Neuron (in vitro differentiated cells): ENCODE measurements at regions not wholly inside any gene's neighbourhood (a gene's known extent, or its start where the extent isn't known, plus 50 kb on each side); places are given as distances from the start of the nearest gene placed in this dataset.

Source experiments
- H2AFZ ChIP-seq: one replicate; pipeline ENCODE4 v1.6.1; 2013; ENCODE audit warnings: low read depth, mild to moderate bottlenecking, inconsistent platforms, low read length, moderate library complexity
- H3K27me3 ChIP-seq: one replicate; pipeline ENCODE4 v1.6.1; 2013; ENCODE audit warnings: low read length; ENCODE audit not compliant: insufficient read depth
- H3K36me3 ChIP-seq: one replicate; pipeline ENCODE4 v1.6.1; 2013; ENCODE audit warnings: low read length; ENCODE audit not compliant: insufficient read depth
- H3K4me1 ChIP-seq: one replicate; pipeline ENCODE4 v1.6.1; 2013; ENCODE audit warnings: low read length; ENCODE audit not compliant: insufficient read depth
- H3K4me3 ChIP-seq: 2 replicates; pipeline ENCODE4 v1.5.1; 2013; ENCODE audit warnings: mild to moderate bottlenecking, low read length, moderate library complexity
- H3K9me3 ChIP-seq: one replicate; pipeline ENCODE4 v1.6.1; 2013; ENCODE audit warnings: low read length

GRCh38 chr1:4272568-4272967 lies 372.5 kb upstream of the C1orf174 start:
- no peaks in the 10 kb centered on the region for H3K4me1 ChIP-seq
- H3K4me3 ChIP-seq = no peak overlapping the region
- no peaks in the 10 kb centered on the region for H3K9me3 ChIP-seq
- H2AFZ ChIP-seq = no peak overlapping the region
- peaks cover 5% of the 10 kb centered on the region for H3K27me3 ChIP-seq
- H3K36me3 ChIP-seq = no peaks in the 10 kb centered on the region

GRCh38 chr1:4273243-4273642 lies 373.2 kb upstream of the C1orf174 start:
- Histone ChIP-seq H3K36me3 (no peaks in the 10 kb centered on the region), H3K27me3 (peaks cover 5% of the 10 kb centered on the region), H3K4me1 (no peaks in the 10 kb centered on the region), H3K9me3 (no peaks in the 10 kb centered on the region), H2AFZ (no peak overlapping the region), H3K4me3 (no peak overlapping the region)

- H3K4me3 ChIP-seq = no peak overlapping the region
- no peaks in the 10 kb centered on the region for H3K36me3 ChIP-seq
- peaks cover 5% of the 10 kb centered on the region for H3K27me3 ChIP-seq
- H3K9me3 ChIP-seq = no peaks in the 10 kb centered on the region
- no peak overlapping the region for H2AFZ ChIP-seq
- no peaks in the 10 kb centered on the region for H3K4me1 ChIP-seq
Observed at GRCh38 chr1:4273747-4274146, 373.7 kb upstream of the C1orf174 start.

- Histone ChIP-seq H3K9me3 (no peaks in the 10 kb centered on the region), H3K4me3 (no peak overlapping the region), H2AFZ (no peak overlapping the region), H3K27me3 (peaks cover 5% of the 10 kb centered on the region), H3K36me3 (no peaks in the 10 kb centered on the region), H3K4me1 (no peaks in the 10 kb centered on the region)
Observed at GRCh38 chr1:4275083-4275482, 375.0 kb upstream of the C1orf174 start.

GRCh38 chr1:4276238-4276637 lies 376.2 kb upstream of the C1orf174 start:
- peaks cover 5% of the 10 kb centered on the region for H3K27me3 ChIP-seq
- H3K4me1 ChIP-seq = no peaks in the 10 kb centered on the region
- H3K36me3 ChIP-seq = no peaks in the 10 kb centered on the region

GRCh38 chr1:4277598-4277997 lies 376.8 kb upstream of the AJAP1 start:
- no peaks in the 10 kb centered on the region for H3K9me3 ChIP-seq
- H3K4me1 ChIP-seq = no peaks in the 10 kb centered on the region
- no peak overlapping the region for H3K4me3 ChIP-seq
- H2AFZ ChIP-seq = no peak overlapping the region
- H3K27me3 ChIP-seq = no peaks in the 10 kb centered on the region
- H3K36me3 ChIP-seq = no peaks in the 10 kb centered on the region

More at GRCh38 chr1:4276238-4276637, 376.2 kb upstream of the C1orf174 start:
- Histone ChIP-seq H3K4me3 (no peak overlapping the region), H3K9me3 (no peaks in the 10 kb centered on the region), H2AFZ (no peak overlapping the region)

- no peak overlapping the region for H2AFZ ChIP-seq
- no peak overlapping the region for H3K4me3 ChIP-seq
- no peaks in the 10 kb centered on the region for H3K36me3 ChIP-seq
- H3K4me1 ChIP-seq = no peaks in the 10 kb centered on the region
- no peaks in the 10 kb centered on the region for H3K9me3 ChIP-seq
- no peaks in the 10 kb centered on the region for H3K27me3 ChIP-seq
Observed at GRCh38 chr1:4284976-4285375, 369.4 kb upstream of the AJAP1 start.

GRCh38 chr1:4292861-4293260 lies 361.5 kb upstream of the AJAP1 start:
- H2AFZ ChIP-seq = no peak overlapping the region
- H3K4me1 ChIP-seq = no peaks in the 10 kb centered on the region
- no peaks in the 10 kb centered on the region for H3K36me3 ChIP-seq
- H3K27me3 ChIP-seq = no peaks in the 10 kb centered on the region
- H3K9me3 ChIP-seq = no peaks in the 10 kb centered on the region
- H3K4me3 ChIP-seq = no peak overlapping the region

- Histone ChIP-seq H3K4me1 (no peaks in the 10 kb centered on the region), H3K27me3 (no peaks in the 10 kb centered on the region), H3K36me3 (no peaks in the 10 kb centered on the region), H3K9me3 (no peaks in the 10 kb centered on the region), H3K4me3 (no peak overlapping the region), H2AFZ (no peak overlapping the region)
Observed at GRCh38 chr1:4298361-4299083, 355.9 kb upstream of the AJAP1 start.

- Histone ChIP-seq H2AFZ (no peak overlapping the region), H3K27me3 (no peaks in the 10 kb centered on the region), H3K4me3 (no peak overlapping the region), H3K9me3 (no peaks in the 10 kb centered on the region), H3K36me3 (no peaks in the 10 kb centered on the region), H3K4me1 (no peaks in the 10 kb centered on the region)
Observed at GRCh38 chr1:4301007-4301406, 353.4 kb upstream of the AJAP1 start.

- H3K9me3 ChIP-seq = no peaks in the 10 kb centered on the region
- no peaks in the 10 kb centered on the region for H3K36me3 ChIP-seq
- H3K4me1 ChIP-seq = no peaks in the 10 kb centered on the region
Observed at GRCh38 chr1:4303303-4303702, 351.1 kb upstream of the AJAP1 start.

GRCh38 chr1:4305526-4306301 lies 348.7 kb upstream of the AJAP1 start:
- no peaks in the 10 kb centered on the region for H3K9me3 ChIP-seq
- no peaks in the 10 kb centered on the region for H3K4me1 ChIP-seq
- no peak overlapping the region for H2AFZ ChIP-seq
- H3K36me3 ChIP-seq = no peaks in the 10 kb centered on the region
- no peak overlapping the region for H3K4me3 ChIP-seq
- H3K27me3 ChIP-seq = no peaks in the 10 kb centered on the region

More at GRCh38 chr1:4303303-4303702, 351.1 kb upstream of the AJAP1 start:
- no peaks in the 10 kb centered on the region for H3K27me3 ChIP-seq
- H2AFZ ChIP-seq = no peak overlapping the region
- H3K4me3 ChIP-seq = no peak overlapping the region

- H3K4me1 ChIP-seq = no peaks in the 10 kb centered on the region
- H3K9me3 ChIP-seq = no peaks in the 10 kb centered on the region
- no peaks in the 10 kb centered on the region for H3K27me3 ChIP-seq
- H2AFZ ChIP-seq = no peak overlapping the region
- H3K4me3 ChIP-seq = no peak overlapping the region
- no peaks in the 10 kb centered on the region for H3K36me3 ChIP-seq
Observed at GRCh38 chr1:4306559-4307467, 347.6 kb upstream of the AJAP1 start.
